HT1080 (cell line): ENCODE measurements at regions not wholly inside any gene's neighbourhood (a gene's known extent, or its start where the extent isn't known, plus 50 kb on each side); places are given as distances from the start of the nearest gene placed in this dataset.

Experiments used
- DNase-seq: peaks from one replicate; pipeline ENCODE4 v3.0.0-alpha.2; 2015; ENCODE audit warnings: low read depth

GRCh38 chr2:139353874-139354273 is 573.7 kb upstream of the NXPH2 start:
- no peak for DNase-seq

- no peak for DNase-seq
Observed at GRCh38 chr2:139317259-139317658, 537.1 kb upstream of the NXPH2 start.

DNA sequence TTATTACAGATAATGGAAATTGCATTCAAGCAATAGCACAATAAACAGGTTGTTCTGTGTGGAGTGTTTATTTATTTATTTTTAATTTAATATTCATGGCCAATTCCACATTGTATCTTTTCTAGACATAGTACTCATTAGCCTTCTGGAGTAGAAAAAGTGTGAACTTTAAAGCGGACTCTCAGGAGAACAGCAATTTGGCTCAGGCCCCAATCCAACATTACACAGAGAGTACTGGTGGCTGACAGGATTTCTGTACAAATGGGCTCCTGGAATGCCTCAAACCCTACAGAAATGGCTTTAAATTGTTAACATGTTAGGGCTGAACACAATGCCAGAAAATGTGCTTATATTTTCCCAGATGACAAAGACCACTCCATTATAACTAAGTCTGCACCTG is 533.9 kb upstream of the NXPH2 start:
- DNase-seq: no peak

GRCh38 chr2:139296672-139297209 is 516.6 kb upstream of the NXPH2 start:
- DNase-seq: peak; percentile 36

DNA sequence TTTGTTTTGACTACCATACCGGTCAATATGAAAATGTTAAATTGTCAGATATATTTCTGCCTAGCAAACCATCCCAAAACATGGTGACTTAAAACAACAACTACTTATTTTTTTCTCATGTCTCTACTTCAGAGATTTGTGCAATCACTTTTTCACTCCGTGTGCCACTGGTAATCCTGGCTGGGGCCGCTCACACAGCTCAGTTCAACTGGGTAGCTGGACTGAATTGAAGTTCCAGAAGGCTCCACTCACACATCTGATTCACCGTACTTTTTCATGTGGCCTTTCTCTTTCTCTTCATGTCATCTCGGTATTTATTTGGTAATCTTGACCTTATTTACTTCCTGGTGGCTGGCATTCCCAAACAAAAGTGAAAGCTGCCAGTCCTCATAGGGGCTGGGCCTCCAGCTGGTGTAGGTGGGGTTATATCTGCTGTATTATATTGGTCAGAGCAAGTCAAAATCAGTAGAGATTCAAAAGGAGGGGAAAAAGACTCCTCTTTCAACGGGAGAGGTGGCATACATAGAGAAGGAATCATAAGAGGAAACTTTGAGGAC is 513.9 kb upstream of the NXPH2 start:
- DNase-seq: peak; percentile 52

DNA sequence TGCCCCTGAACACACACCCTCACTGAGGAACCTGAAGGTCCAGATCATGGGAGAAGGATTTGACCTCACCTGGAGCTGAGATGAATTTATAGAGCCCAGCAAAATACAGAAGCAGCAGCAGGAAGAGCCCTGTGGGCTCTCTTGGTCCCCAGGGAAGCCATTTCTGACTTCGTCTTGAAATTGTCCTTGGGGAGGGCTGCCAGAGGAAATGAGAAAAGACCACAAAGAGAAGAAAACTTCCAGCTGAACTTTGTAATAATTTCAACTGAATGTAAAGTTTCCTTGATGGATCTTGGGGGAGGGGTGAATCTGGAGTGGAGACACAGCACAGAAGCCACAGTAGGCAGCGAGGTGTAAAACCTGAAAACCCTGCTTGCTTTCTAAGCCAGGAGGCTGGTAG is 500.9 kb upstream of the NXPH2 start:
- DNase-seq: no peak

DNA sequence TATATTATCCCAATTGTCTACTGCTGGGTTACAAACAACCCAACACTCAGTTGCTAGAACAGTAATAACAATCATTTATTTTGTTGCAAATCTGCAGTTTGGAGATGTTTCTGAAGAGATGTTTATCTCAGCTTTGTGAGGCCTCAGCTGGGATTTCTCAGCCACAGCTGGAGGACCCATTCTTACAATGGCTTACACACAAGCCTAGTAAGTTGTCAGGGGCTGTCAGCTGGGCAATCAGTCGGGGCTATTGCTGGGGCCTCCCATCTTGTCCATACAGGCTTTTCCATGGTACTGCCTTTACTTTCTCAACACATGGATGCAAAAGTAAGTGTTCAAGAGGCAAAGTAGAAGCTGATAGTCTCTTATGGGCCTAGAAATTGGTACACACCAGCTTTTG is 491.7 kb upstream of the NXPH2 start:
- DNase-seq: no peak

DNA sequence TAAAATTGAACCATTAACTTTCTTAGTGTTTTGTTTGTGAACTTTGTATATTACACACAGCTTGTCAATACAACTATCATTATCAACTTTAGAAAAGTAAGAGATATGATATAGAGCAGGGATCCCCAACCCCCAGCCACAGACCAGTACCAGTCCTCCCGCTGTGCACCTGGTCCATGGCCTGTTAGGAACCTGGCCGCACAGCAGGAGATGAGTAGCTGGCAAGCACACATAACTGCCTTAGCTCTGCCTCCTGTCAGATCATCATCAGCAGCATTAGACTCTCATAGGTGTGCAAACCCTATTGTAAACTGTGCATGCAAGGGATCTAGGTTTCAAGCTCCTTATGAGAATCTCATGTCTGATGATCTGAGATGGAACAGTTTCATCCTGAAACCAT is 491.0 kb upstream of the NXPH2 start:
- DNase-seq: no peak

DNA sequence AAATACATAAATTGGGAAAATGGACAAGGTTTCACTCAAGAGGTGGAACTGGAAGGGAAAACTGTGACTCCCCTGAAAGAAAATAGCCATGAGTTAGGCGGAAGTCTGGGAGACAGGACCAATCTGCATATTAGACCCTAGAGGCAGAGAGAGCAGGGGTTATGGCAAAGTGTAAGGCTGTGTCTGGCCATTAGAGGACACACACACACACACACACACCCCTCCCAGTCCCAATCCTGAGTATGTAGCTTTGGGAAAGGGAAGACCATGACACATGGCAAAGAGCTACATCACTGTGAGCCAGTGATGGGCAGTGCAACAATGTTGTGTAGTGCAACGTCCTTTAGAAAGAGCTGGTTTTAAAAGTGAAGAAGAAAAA is 479.9 kb upstream of the NXPH2 start:
- no peak for DNase-seq

DNA sequence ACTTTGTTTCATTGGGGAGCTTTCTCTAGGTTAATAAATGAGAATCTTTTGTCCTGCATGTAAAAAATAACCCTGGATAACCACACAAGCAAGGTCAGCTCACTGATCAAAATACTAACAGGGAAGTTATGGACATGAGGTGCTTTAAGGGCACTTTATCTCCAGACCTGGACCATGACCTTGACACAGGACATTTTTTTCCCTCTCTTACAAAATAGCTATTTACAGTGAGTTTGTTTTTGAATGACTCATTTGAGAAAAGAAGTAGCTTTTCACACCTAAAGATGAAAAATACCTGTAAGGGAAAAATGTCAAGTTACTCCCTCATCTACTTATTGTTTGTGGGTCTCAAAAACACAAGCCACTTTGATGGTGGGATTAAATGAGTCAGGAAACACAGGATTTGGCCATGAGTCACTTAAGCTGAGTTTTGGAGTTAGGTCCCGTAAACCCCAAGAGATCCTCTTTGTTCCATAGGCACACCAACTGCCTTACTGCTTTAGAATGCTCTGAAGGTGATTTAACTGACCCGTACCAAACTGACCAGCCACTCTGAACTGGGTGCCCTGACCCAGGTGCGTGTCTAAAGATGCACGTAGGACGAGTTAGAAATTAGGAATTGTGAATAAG is 479.3 kb upstream of the NXPH2 start:
- DNase-seq: peak; percentile 67

- DNase-seq: no peak
Observed at GRCh38 chr2:139241286-139241685, 461.1 kb upstream of the NXPH2 start.

DNA sequence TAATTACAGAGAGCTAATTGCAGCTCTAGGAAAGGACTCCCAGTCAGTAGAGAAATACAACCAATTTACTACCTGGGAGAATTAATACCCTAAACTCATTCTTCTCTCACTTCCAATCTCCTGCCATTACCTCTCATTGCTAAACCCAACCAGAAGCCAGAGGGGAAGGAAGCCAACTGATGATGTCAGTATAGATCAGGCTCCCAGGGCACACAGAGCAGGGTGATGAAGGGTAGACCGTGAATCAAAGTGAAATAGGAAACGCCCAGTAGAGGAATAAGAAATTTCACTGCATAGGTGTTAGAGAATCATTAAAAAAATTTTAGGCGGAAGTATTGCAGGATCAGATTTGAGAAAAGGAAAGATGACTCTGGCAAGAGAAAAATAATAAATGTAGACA is 456.8 kb upstream of the NXPH2 start:
- DNase-seq: no peak

DNA sequence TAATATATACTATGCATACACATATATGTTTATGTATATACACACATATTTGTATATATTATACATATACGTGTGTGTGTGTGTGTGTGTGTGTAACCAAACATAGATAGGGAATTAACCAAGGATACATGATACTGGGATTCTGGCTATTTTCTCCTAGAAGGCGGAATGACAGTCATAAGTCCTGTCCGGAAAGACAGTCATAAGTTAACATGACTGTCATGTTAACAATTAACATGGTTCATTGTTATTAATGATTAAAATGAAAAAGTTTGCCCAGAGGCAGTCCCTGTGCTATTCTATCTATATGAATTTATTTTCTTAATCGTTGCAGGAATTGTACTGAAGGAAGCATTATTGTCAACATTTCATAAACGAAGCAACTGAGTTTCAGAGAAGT is 450.7 kb upstream of the NXPH2 start:
- DNase-seq: no peak

- DNase-seq: no peak
Observed at GRCh38 chr2:139228276-139228675, 448.1 kb upstream of the NXPH2 start.

DNA sequence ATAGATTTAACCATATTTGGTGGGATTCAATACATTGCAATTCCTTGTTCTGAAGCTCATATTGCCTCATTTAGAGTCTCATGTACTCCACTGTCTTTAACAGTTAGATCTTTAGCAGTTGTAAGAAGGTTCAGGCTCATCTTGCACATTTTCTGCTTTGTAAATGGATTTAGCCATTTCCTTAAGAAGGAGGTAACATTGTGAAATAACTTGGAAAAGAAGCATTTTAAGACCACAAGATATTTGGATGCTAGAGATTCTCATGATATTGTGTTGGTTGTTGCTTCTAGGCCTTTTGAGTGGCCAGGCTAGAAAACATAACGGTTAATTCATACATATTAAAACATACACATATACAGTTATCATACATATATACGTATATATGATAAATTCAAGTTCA is 445.8 kb upstream of the NXPH2 start:
- no peak for DNase-seq

GRCh38 chr2:139218181-139218580 is 438.0 kb upstream of the NXPH2 start:
- DNase-seq: peak; percentile 38

GRCh38 chr2:139217641-139218040 is 437.5 kb upstream of the NXPH2 start:
- DNase-seq: no peak

DNA sequence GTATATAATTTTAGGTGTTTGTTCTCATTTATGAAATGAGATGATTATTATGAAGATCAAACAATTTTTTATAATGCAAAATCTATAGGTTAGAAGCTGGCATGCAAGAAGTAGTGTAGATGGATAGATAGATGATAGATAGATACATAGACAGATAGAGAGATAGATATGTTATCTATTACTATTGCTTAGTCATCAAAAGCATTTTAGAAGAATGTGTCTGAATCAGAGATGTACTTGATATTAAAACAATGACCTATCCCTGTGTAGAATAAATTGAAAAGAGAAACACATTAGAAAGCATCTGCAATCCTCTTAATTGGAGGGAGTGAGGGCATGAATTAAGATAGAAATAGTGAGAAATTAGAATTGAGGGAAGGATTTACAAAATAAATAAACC is 436.2 kb upstream of the NXPH2 start:
- DNase-seq: no peak

DNA sequence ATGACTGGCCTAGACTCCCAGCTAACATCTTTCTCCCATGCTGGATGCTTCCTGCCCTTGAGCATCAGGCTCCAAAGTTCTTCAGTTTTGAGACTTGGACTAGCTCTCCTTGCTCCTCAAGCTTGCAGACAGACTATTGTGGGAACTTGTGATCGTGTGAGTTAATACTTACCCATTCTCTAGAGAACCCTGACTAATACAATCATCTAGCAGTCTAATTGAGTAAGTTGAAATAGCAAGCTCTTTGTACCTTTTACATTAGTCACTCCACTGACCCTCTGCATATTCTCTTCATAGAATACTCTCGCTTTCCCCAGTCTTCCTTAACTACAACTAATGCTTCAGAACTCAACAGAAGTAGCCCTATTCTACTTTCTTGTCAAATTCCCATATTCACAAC is 434.6 kb upstream of the NXPH2 start:
- DNase-seq: peak; percentile 49

- no peak for DNase-seq
Observed at GRCh38 chr2:139209586-139209985, 429.4 kb upstream of the NXPH2 start.

GRCh38 chr2:139201516-139201915 is 421.3 kb upstream of the NXPH2 start:
- peak; percentile 6 for DNase-seq

DNA sequence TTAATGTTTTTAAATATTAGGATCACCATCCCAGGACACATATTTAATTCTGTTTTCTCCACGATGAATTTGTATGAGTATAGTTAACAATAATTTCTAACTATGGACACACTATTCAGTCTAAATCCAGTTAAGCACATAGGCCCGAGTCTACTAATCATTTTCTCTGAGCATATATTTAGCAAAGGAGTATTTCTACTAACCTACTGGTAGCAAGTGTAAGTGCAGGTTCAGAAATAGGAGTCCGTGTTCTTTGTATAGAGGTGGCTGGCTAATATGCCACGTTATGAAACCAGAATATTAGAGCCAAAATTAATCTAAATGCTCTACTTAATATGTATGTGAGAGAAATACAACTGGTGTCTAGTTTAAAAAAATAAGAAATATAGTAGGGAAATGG is 416.6 kb upstream of the NXPH2 start:
- no peak for DNase-seq

DNA sequence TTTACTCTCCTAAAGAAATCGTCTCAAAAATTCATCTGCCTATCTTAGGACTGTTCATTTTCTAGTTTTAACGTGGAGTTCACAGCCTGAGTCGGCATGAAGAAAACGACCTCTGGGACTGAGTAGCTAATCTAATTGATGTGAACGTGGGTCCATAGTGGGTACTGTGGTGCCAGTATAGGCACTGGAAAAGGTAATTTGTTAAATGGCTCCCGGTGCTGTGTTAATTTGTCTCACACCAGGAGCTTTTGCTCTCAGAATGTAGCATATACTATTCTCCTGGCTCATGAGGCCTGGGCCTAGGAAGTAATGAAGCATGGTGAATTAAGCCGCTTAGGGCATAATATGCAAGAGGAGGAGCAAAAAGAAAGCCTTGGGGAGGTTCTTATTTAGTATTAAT is 414.4 kb upstream of the NXPH2 start:
- DNase-seq: no peak

DNA sequence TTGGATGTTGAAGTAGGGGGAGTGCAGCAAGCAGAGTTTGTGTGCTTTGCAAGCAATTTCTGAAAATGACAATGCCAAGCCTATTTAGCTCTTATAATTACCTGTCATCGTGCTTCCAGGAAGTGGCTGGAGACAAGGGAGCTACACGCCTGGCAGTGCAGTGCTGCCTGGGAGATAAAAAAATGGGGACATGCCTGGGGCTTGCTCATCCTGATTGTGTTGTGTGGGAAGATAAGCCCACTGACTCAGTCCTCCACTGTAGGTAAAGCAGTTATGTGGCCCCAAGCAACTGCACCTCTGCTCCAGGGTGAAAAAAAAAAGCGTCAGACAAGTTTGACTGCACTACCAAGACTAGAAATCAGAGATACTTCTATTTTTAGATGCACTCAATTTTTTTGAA is 396.9 kb upstream of the NXPH2 start:
- DNase-seq: peak; percentile 13
